ENCODE measurements at regions not wholly inside any gene's neighbourhood (a gene's known extent, or its start where the extent isn't known, plus 50 kb on each side); places are given as distances from the start of the nearest gene placed in this dataset.

DNA sequence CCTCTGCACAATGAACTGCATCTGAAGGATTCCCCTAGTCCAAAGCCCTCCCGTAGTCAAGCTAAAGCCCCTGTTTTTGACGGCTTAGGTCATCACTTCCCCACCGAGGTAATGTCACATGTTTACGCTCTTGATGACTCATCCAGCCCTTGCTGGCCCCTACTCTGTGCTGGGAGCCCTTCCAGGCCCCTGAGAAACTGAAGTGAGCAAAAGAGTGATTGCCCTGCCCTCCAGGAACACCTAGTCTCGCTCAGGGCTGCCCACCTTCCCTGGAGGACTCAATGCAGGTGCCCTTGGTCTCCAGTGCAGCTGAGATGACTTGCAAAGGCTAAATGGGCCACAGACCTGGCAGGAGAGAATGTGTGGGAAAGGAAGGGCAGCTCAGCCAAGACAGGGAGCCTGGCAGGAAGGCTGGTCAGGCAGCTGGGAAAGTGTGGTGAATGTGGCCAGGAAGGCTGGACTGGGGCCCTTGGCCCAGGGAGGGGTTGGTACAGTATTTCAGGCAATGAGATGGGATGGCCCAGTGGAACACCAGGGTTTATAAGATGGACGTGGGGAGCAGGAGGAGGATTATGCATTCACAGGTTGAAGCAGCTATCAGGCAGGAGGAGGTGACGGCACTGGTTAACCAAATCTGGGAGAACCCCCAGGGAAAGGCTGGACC is 345.6 kb downstream of the NPHP4 start (continued):
- TF ChIP-seq HMGXB4 (CRISPR knock-in tag; IDR thresholded peaks at IDR 0.05) (no peak), JAZF1 (CRISPR knock-in tag; IDR thresholded peaks at IDR 0.05) (no peak), ZBTB21 (CRISPR knock-in tag; IDR thresholded peaks at IDR 0.05; ENCODE audit: borderline replicate concordance) (no peak), SP1 (CRISPR knock-in tag; conservative IDR thresholded peaks at IDR 0.05) (no peak), EMX1 (CRISPR knock-in tag; IDR thresholded peaks at IDR 0.05) (no peak), ZNF532 (CRISPR knock-in tag; IDR thresholded peaks at IDR 0.05; ENCODE audit: borderline replicate concordance) (no peak), ZNF512 (CRISPR knock-in tag; IDR thresholded peaks at IDR 0.05; ENCODE audit: borderline replicate concordance) (no peak), ZNF423 (CRISPR knock-in tag; IDR thresholded peaks at IDR 0.05) (no peak)
- TF ChIP-seq, protein P1, sequence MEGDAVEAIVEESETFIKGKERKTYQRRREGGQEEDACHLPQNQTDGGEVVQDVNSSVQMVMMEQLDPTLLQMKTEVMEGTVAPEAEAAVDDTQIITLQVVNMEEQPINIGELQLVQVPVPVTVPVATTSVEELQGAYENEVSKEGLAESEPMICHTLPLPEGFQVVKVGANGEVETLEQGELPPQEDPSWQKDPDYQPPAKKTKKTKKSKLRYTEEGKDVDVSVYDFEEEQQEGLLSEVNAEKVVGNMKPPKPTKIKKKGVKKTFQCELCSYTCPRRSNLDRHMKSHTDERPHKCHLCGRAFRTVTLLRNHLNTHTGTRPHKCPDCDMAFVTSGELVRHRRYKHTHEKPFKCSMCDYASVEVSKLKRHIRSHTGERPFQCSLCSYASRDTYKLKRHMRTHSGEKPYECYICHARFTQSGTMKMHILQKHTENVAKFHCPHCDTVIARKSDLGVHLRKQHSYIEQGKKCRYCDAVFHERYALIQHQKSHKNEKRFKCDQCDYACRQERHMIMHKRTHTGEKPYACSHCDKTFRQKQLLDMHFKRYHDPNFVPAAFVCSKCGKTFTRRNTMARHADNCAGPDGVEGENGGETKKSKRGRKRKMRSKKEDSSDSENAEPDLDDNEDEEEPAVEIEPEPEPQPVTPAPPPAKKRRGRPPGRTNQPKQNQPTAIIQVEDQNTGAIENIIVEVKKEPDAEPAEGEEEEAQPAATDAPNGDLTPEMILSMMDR (IDR thresholded peaks at IDR 0.05), result no peak

- DNase-seq (ENCODE audit: low spot score), result no peak
- ATAC-seq, result no peak
- H3K4me1 Mint-ChIP-seq, result no peaks in the 10 kb centered on the region
- H3K27ac Mint-ChIP-seq, result no peak overlapping the region
- no peak overlapping the region for H3K4me3 Mint-ChIP-seq
- H3K9me3 Mint-ChIP-seq, result peaks cover 44% of the 10 kb centered on the region
- CTCF ChIA-PET, result no interaction called here
- POLR2A ChIA-PET, result no interaction called here
- H3K27me3 Mint-ChIP-seq (ENCODE audit: low read depth), result peaks cover 13% of the 10 kb centered on the region
- H3K36me3 Mint-ChIP-seq, result peaks cover 34% of the 10 kb centered on the region
- TF ChIP-seq GRHL2 (CRISPR knock-in tag; IDR thresholded peaks at IDR 0.05; ENCODE audit: insufficient replicate concordance, severe bottlenecking), result no peak
- TF ChIP-seq, protein P2, sequence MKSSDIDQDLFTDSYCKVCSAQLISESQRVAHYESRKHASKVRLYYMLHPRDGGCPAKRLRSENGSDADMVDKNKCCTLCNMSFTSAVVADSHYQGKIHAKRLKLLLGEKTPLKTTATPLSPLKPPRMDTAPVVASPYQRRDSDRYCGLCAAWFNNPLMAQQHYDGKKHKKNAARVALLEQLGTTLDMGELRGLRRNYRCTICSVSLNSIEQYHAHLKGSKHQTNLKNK (CRISPR knock-in tag; IDR thresholded peaks at IDR 0.05), result no peak
- TF ChIP-seq ZNF138 (CRISPR knock-in tag; conservative IDR thresholded peaks at IDR 0.05), result no peak
- no peak for TF ChIP-seq ZNF423 (CRISPR knock-in tag; IDR thresholded peaks at IDR 0.05)
- TF ChIP-seq NFYB (CRISPR knock-in tag; conservative IDR thresholded peaks at IDR 0.05; ENCODE audit: low read depth), result no peak
- no peak for TF ChIP-seq ATF1 (CRISPR knock-in tag; IDR thresholded peaks at IDR 0.05)
- TF ChIP-seq TCF7 (CRISPR knock-in tag; IDR thresholded peaks at IDR 0.05; ENCODE audit: low read depth), result no peak
- no peak for TF ChIP-seq ETV6 (CRISPR knock-in tag; IDR thresholded peaks at IDR 0.05)
- TF ChIP-seq, protein P3, sequence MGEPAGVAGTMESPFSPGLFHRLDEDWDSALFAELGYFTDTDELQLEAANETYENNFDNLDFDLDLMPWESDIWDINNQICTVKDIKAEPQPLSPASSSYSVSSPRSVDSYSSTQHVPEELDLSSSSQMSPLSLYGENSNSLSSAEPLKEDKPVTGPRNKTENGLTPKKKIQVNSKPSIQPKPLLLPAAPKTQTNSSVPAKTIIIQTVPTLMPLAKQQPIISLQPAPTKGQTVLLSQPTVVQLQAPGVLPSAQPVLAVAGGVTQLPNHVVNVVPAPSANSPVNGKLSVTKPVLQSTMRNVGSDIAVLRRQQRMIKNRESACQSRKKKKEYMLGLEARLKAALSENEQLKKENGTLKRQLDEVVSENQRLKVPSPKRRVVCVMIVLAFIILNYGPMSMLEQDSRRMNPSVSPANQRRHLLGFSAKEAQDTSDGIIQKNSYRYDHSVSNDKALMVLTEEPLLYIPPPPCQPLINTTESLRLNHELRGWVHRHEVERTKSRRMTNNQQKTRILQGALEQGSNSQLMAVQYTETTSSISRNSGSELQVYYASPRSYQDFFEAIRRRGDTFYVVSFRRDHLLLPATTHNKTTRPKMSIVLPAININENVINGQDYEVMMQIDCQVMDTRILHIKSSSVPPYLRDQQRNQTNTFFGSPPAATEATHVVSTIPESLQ (CRISPR knock-in tag; IDR thresholded peaks at IDR 0.05), result no peak
- TF ChIP-seq SMAD3 (CRISPR knock-in tag; IDR thresholded peaks at IDR 0.05; ENCODE audit: borderline replicate concordance), result no peak
- no peak for TF ChIP-seq E2F1 (CRISPR knock-in tag; IDR thresholded peaks at IDR 0.05)
- no peak for TF ChIP-seq NR3C1 (CRISPR knock-in tag; conservative IDR thresholded peaks at IDR 0.05; ENCODE audit: low read depth)
- TF ChIP-seq FOXK1 (CRISPR knock-in tag; IDR thresholded peaks at IDR 0.05), result no peak
Observed at GRCh38 chr1:5645929-5646328, 346.3 kb downstream of the NPHP4 start.

Measured in WTC11 (cell line).